ENCODE measurements at regions not wholly inside any gene's neighbourhood (a gene's known extent, or its start where the extent isn't known, plus 50 kb on each side); places are given as distances from the start of the nearest gene placed in this dataset.
"Not testable (repeated sequence)": the region's sequence is repeated elsewhere in the genome, so short reads cannot be mapped to it uniquely, and the experiment has no call there.

DNA sequence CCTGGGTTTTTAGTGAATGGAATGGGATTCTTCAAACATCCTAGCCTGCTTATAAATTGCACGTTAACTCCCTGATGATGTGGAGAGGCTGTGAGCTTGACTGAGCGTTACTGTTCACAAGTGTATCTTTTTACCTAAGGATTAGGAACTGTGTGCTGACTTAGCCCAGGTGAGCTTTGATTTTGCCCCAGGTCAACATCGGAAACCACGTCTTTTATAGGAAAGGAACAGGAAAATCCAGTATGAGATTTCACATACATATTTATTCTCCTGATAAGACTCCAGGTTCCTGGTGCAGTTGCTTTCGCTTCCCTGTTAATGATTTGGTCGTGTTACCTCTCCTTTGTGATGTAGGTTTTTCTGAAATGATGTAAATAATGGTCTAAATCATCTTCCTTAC, 103.2 kb upstream of the BASP1 start:
- TF ChIP-seq YY1 (IDR thresholded peaks at IDR 0.05; ENCODE audit: insufficient read depth, insufficient read length) (no peak), SUZ12 (IDR thresholded peaks at IDR 0.05; ENCODE audit: extremely low read depth, insufficient read depth, insufficient read length) (no peak), ZNF274 (IDR thresholded peaks at IDR 0.05; ENCODE audit: low read depth, low read length) (no peak)
- DNase-seq (ENCODE audit: low read depth, low spot score): no peak
- Histone ChIP-seq H3K36me3 (ENCODE audit: insufficient read depth, insufficient read length, low read length) (no peaks in the 10 kb centered on the region), H3K4me1 (ENCODE audit: insufficient read depth, insufficient read length) (no peaks in the 10 kb centered on the region), H3K27me3 (ENCODE audit: insufficient read depth, insufficient read length) (no peaks in the 10 kb centered on the region), H3K9ac (ENCODE audit: insufficient read length, low read depth) (no peak overlapping the region), H3K4me3 (ENCODE audit: insufficient read length, low read depth) (no peak overlapping the region), H3K9me3 (ENCODE audit: insufficient read depth, low read length) (no peaks in the 10 kb centered on the region)

DNA sequence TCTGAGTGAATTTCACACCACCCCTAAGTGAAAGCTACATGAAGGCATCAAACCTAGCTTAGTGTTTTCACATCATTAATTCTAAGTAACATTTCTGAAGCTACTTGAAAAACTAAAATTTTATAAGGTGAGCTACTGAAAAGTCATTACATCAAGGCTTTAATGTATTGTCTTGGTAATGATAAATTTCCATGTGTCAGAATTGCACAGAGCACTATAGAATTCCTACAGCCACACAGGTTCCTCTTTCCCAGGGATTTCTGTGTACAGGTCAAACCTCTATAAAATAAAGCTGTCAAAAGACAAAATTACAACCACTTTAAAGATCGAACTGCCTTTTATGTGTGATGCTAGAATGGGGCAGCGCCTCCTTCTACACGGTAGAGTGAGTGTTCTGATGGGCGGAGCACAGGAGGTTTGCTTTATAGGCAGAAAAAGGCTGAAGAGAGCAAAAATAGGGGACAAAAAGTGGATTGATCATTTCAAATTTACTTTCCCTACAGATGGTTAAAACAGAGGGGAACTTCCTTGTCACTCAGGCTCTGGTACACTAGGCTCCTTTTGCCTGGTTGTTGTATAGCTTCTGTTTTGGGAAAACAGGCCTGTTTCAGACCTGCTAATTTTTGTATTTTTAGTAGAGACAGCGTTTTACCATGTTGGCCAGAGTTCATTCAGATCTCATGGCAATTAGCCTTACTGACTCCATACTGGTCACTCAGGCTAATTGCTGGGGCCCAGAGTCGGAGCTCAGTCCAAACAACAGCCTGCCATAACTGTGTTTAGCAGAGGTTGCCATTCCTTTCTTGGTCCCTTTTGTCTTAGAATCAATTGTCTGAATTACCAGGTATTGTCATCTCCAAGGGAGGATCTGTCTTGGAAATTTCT, 102.5 kb upstream of the BASP1 start:
- H3K27me3 ChIP-seq (ENCODE audit: insufficient read depth, insufficient read length): no peaks in the 10 kb centered on the region
- no peaks in the 10 kb centered on the region for H3K4me1 ChIP-seq (ENCODE audit: insufficient read depth, insufficient read length)
- H3K9ac ChIP-seq (ENCODE audit: insufficient read length, low read depth): no peak overlapping the region
- H3K36me3 ChIP-seq (ENCODE audit: insufficient read depth, insufficient read length, low read length): no peaks in the 10 kb centered on the region
- TF ChIP-seq ZNF274 (IDR thresholded peaks at IDR 0.05; ENCODE audit: low read depth, low read length) (no peak), YY1 (IDR thresholded peaks at IDR 0.05; ENCODE audit: insufficient read depth, insufficient read length) (no peak), SUZ12 (IDR thresholded peaks at IDR 0.05; ENCODE audit: extremely low read depth, insufficient read depth, insufficient read length) (no peak)
- DNase-seq (ENCODE audit: low read depth, low spot score): no peak
- no peak overlapping the region for H3K4me3 ChIP-seq (ENCODE audit: insufficient read length, low read depth)
- no peaks in the 10 kb centered on the region for H3K9me3 ChIP-seq (ENCODE audit: insufficient read depth, low read length)

- no peak overlapping the region for H3K4me3 ChIP-seq (ENCODE audit: insufficient read length, low read depth)
- no peaks in the 10 kb centered on the region for H3K4me1 ChIP-seq (ENCODE audit: insufficient read depth, insufficient read length)
- DNase-seq (ENCODE audit: low read depth, low spot score): no peak
- TF ChIP-seq YY1 (IDR thresholded peaks at IDR 0.05; ENCODE audit: insufficient read depth, insufficient read length) (no peak), ZNF274 (IDR thresholded peaks at IDR 0.05; ENCODE audit: low read depth, low read length) (no peak)
- H3K27me3 ChIP-seq (ENCODE audit: insufficient read depth, insufficient read length): no peaks in the 10 kb centered on the region
- H3K9me3 ChIP-seq (ENCODE audit: insufficient read depth, low read length): no peaks in the 10 kb centered on the region
- no peaks in the 10 kb centered on the region for H3K36me3 ChIP-seq (ENCODE audit: insufficient read depth, insufficient read length, low read length)
- no peak overlapping the region for H3K9ac ChIP-seq (ENCODE audit: insufficient read length, low read depth)
These were observed 101.6 kb upstream of the BASP1 start for GRCh38 chr5:17115855-17116254.

- Histone ChIP-seq H3K9me3 (ENCODE audit: insufficient read depth, low read length) (no peaks in the 10 kb centered on the region), H3K27me3 (ENCODE audit: insufficient read depth, insufficient read length) (no peaks in the 10 kb centered on the region), H3K36me3 (ENCODE audit: insufficient read depth, insufficient read length, low read length) (no peaks in the 10 kb centered on the region), H3K9ac (ENCODE audit: insufficient read length, low read depth) (no peak overlapping the region), H3K4me1 (ENCODE audit: insufficient read depth, insufficient read length) (no peaks in the 10 kb centered on the region), H3K4me3 (ENCODE audit: insufficient read length, low read depth) (no peak overlapping the region)
- no peak for TF ChIP-seq SUZ12 (IDR thresholded peaks at IDR 0.05; ENCODE audit: extremely low read depth, insufficient read depth, insufficient read length)
- TF ChIP-seq YY1 (IDR thresholded peaks at IDR 0.05; ENCODE audit: insufficient read depth, insufficient read length): no peak
- no peak for TF ChIP-seq ZNF274 (IDR thresholded peaks at IDR 0.05; ENCODE audit: low read depth, low read length)
- no peak for DNase-seq (ENCODE audit: low read depth, low spot score)
These were observed 98.8 kb upstream of the BASP1 start for GRCh38 chr5:17118631-17119030.

DNA sequence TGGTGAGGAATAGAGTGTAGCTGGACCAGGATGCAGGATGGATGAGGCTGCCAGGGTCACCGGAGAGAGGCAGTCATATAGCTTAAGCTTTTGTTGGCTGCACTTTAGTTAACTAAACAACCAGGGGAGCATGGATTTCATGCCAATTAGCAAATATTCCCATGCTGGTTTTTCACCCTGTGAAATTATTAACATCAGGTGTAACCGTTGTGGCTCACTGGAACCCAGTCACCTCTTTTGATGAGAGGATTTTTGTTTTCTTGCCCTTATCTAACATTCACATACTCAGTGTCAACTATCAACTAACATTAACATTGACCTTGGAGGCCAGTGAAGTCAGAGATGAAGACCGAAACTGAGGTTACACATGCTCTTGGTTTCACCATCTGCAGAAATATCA, 97.2 kb upstream of the BASP1 start:
- no peaks in the 10 kb centered on the region for H3K4me1 ChIP-seq (ENCODE audit: insufficient read depth, insufficient read length)
- H3K4me3 ChIP-seq (ENCODE audit: insufficient read length, low read depth): no peak overlapping the region
- no peaks in the 10 kb centered on the region for H3K27me3 ChIP-seq (ENCODE audit: insufficient read depth, insufficient read length)
- no peak for DNase-seq (ENCODE audit: low read depth, low spot score)
- H3K9ac ChIP-seq (ENCODE audit: insufficient read length, low read depth): no peak overlapping the region
- H3K9me3 ChIP-seq (ENCODE audit: insufficient read depth, low read length): no peaks in the 10 kb centered on the region
- TF ChIP-seq YY1 (IDR thresholded peaks at IDR 0.05; ENCODE audit: insufficient read depth, insufficient read length) (no peak), SUZ12 (IDR thresholded peaks at IDR 0.05; ENCODE audit: extremely low read depth, insufficient read depth, insufficient read length) (no peak), ZNF274 (IDR thresholded peaks at IDR 0.05; ENCODE audit: low read depth, low read length) (no peak)
- H3K36me3 ChIP-seq (ENCODE audit: insufficient read depth, insufficient read length, low read length): no peaks in the 10 kb centered on the region

DNA sequence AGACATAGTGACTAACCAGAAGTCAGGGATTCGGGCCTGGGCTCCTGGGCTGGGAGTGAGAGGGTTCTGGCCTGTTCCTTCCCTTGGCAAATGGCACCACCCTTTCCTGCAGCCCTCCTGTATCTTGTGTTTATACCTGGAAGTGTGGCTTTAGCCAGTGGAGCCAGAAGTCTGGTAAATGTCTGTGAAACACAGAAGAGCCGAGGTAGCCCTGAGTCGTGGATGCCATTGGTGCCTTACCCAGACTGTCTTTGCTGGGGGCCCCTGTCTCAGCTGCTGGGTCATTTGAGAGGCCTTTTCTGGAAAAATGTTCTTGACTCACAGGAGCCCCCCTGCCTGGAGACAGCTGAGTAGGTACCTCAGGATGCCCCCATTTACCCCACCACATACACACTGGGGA, 95.7 kb upstream of the BASP1 start:
- H3K4me3 ChIP-seq (ENCODE audit: insufficient read length, low read depth): no peak overlapping the region
- no peaks in the 10 kb centered on the region for H3K27me3 ChIP-seq (ENCODE audit: insufficient read depth, insufficient read length)
- no peaks in the 10 kb centered on the region for H3K36me3 ChIP-seq (ENCODE audit: insufficient read depth, insufficient read length, low read length)
- TF ChIP-seq ZNF274 (IDR thresholded peaks at IDR 0.05; ENCODE audit: low read depth, low read length): no peak
- no peak for TF ChIP-seq SUZ12 (IDR thresholded peaks at IDR 0.05; ENCODE audit: extremely low read depth, insufficient read depth, insufficient read length)
- TF ChIP-seq YY1 (IDR thresholded peaks at IDR 0.05; ENCODE audit: insufficient read depth, insufficient read length): no peak
- H3K4me1 ChIP-seq (ENCODE audit: insufficient read depth, insufficient read length): no peaks in the 10 kb centered on the region
- no peaks in the 10 kb centered on the region for H3K9me3 ChIP-seq (ENCODE audit: insufficient read depth, low read length)
- no peak for DNase-seq (ENCODE audit: low read depth, low spot score)
- H3K9ac ChIP-seq (ENCODE audit: insufficient read length, low read depth): no peak overlapping the region

DNA sequence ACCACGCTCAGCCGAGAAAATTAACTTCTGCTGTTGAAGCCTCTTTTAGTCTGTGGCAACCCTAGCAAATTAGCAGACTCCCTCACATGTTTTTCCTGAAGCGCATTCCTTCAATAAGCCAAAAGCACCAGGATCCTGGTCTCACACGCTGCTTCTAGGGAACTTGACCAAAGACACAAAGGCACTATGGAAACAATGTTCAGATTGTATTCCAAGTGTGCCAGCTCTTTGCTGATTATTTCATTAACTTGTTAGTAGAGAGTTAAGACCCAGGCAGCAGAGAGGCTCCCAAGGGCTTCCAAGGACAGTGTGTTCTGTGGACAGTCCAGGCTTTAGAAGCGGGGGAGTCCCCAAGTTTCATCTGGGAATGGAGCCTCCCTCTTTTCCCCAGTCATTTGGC, 94.4 kb upstream of the BASP1 start:
- TF ChIP-seq YY1 (IDR thresholded peaks at IDR 0.05; ENCODE audit: insufficient read depth, insufficient read length): no peak
- TF ChIP-seq ZNF274 (IDR thresholded peaks at IDR 0.05; ENCODE audit: low read depth, low read length): no peak

DNA sequence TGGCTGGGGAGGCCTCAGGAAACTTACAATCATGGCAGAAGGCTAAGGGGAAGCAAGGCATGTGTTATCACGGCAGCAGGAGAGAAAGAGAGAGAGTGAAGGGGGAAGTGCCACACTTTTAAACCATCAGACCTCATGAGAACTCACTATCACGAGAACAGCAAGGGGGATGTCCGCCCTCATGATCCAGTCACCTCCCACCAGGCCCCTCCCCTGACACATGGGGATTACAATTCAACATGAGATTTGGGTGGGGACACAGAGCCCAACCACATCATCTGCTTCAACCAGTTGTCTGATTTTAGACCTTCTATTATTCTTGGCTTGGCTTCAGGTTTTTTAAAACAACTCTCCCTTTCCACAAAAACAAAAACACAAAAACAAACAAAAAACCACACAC, 93.7 kb upstream of the BASP1 start:
- DNase-seq (ENCODE audit: low read depth, low spot score); H3K4me1 ChIP-seq (ENCODE audit: insufficient read depth, insufficient read length); H3K9me3 ChIP-seq (ENCODE audit: insufficient read depth, low read length); H3K9ac ChIP-seq (ENCODE audit: insufficient read length, low read depth); H3K4me3 ChIP-seq (ENCODE audit: insufficient read length, low read depth); H3K36me3 ChIP-seq (ENCODE audit: insufficient read depth, insufficient read length, low read length); H3K27me3 ChIP-seq (ENCODE audit: insufficient read depth, insufficient read length): not testable (repeated sequence)

More for the DNA sequence above, 94.4 kb upstream of the BASP1 start:
- no peaks in the 10 kb centered on the region for H3K36me3 ChIP-seq (ENCODE audit: insufficient read depth, insufficient read length, low read length)
- no peak overlapping the region for H3K9ac ChIP-seq (ENCODE audit: insufficient read length, low read depth)
- no peaks in the 10 kb centered on the region for H3K4me1 ChIP-seq (ENCODE audit: insufficient read depth, insufficient read length)
- H3K9me3 ChIP-seq (ENCODE audit: insufficient read depth, low read length): no peaks in the 10 kb centered on the region
- no peak overlapping the region for H3K4me3 ChIP-seq (ENCODE audit: insufficient read length, low read depth)
- H3K27me3 ChIP-seq (ENCODE audit: insufficient read depth, insufficient read length): no peaks in the 10 kb centered on the region
- DNase-seq (ENCODE audit: low read depth, low spot score): no peak
